Liver (tissue), 3 donors: ENCODE measurements at regions not wholly inside any gene's neighbourhood (a gene's known extent, or its start where the extent isn't known, plus 50 kb on each side); places are given as distances from the start of the nearest gene placed in this dataset.

ENCODE experiments used
- CTCF ChIP-seq: fragments of 150-350 bp; IDR thresholded peaks from 2 replicates; pipeline ENCODE4 v1.5.1; 2017; ENCODE audit warnings: improper control_type of control experiment, low read depth, low read length; ENCODE audit not compliant: missing input control
- EGR1 ChIP-seq, 2 donors: IDR thresholded peaks; 2 replicates each; pipeline ENCODE4 v1.6.1; 2016 to 2018; ENCODE audit warnings: antibody characterized with exemption in 2 of 2, low read depth in 2 of 2
- FOXA1 ChIP-seq: IDR thresholded peaks from 2 replicates; pipeline ENCODE4 v1.6.1; 2016; ENCODE audit warnings: antibody characterized with exemption
- GABPA ChIP-seq, 2 donors: IDR thresholded peaks in 1 of 2; conservative IDR thresholded peaks in 1 of 2; 2 replicates each; pipeline ENCODE4 v1.6.1; 2016; ENCODE audit warnings: antibody characterized with exemption in 2 of 2, mild to moderate bottlenecking in 1 of 2, moderate library complexity in 1 of 2
- JUND ChIP-seq, 2 donors: IDR thresholded peaks; 2 replicates each; pipeline ENCODE4 v1.6.1; 2016; ENCODE audit warnings: antibody characterized with exemption in 2 of 2
- RAD21 ChIP-seq, 2 donors: IDR thresholded peaks; 2 replicates each; pipeline ENCODE4 v1.6.1; 2016; ENCODE audit warnings: antibody characterized with exemption in 2 of 2, mild to moderate bottlenecking in 2 of 2
- REST ChIP-seq: IDR thresholded peaks from 2 replicates; pipeline ENCODE4 v1.6.1; 2016; ENCODE audit warnings: antibody characterized with exemption, mild to moderate bottlenecking
- RXRA ChIP-seq, 2 donors: IDR thresholded peaks; 2 replicates each; pipeline ENCODE4 v1.6.1; 2017 to 2018; ENCODE audit warnings: antibody characterized with exemption in 2 of 2, mild to moderate bottlenecking in 1 of 2
- SP1 ChIP-seq: IDR thresholded peaks from 2 replicates; pipeline ENCODE4 v1.6.1; 2018; ENCODE audit warnings: antibody characterized with exemption, mild to moderate bottlenecking
- ZBTB33 ChIP-seq: IDR thresholded peaks from 2 replicates; pipeline ENCODE4 v1.6.1; 2016; ENCODE audit warnings: antibody characterized with exemption
- donor health status: healthy.
- donor health status: healthy.

- TF ChIP-seq EGR1 (IDR thresholded peaks at IDR 0.05; ENCODE audit: low read depth in 2 of 2): no peak
- no peak for TF ChIP-seq CTCF
- no peak for TF ChIP-seq GABPA (IDR thresholded peaks at IDR 0.05 in 1 of 2, conservative IDR thresholded peaks at IDR 0.05 in 1 of 2)
- TF ChIP-seq RXRA (IDR thresholded peaks at IDR 0.05): no peak
- TF ChIP-seq ZBTB33: no peak
- TF ChIP-seq REST: no peak
- TF ChIP-seq SP1: no peak
- TF ChIP-seq RAD21 (IDR thresholded peaks at IDR 0.05): no peak
- no peak for TF ChIP-seq JUND (IDR thresholded peaks at IDR 0.05)
- TF ChIP-seq FOXA1: no peak
Measured at GRCh38 chrX:8366481-8366880, 98.1 kb upstream of the VCX3B start.
